Retinal pigment epithelial cell (primary cell): ENCODE measurements at regions not wholly inside any gene's neighbourhood (a gene's known extent, or its start where the extent isn't known, plus 50 kb on each side); places are given as distances from the start of the nearest gene placed in this dataset.
"Not testable (repeated sequence)": the region's sequence is repeated elsewhere in the genome, so short reads cannot be mapped to it uniquely, and the experiment has no call there.

Experiments used
- DNase-seq: peaks from one replicate; pipeline ENCODE4 v3.0.0-alpha.2; 2010; ENCODE audit warnings: low read depth
- H3K4me3 ChIP-seq: 2 replicates; pipeline ENCODE4 v1.5.1; 2011; ENCODE audit warnings: mild to moderate bottlenecking, low read length, control low read depth, moderate library complexity
- TF ChIP-seq, protein P1 (sequence below): conservative IDR thresholded peaks from 2 replicates; pipeline ENCODE4 v1.5.1; 2011; ENCODE audit warnings: low read depth, low read length, control low read depth, inconsistent platforms

DNA sequence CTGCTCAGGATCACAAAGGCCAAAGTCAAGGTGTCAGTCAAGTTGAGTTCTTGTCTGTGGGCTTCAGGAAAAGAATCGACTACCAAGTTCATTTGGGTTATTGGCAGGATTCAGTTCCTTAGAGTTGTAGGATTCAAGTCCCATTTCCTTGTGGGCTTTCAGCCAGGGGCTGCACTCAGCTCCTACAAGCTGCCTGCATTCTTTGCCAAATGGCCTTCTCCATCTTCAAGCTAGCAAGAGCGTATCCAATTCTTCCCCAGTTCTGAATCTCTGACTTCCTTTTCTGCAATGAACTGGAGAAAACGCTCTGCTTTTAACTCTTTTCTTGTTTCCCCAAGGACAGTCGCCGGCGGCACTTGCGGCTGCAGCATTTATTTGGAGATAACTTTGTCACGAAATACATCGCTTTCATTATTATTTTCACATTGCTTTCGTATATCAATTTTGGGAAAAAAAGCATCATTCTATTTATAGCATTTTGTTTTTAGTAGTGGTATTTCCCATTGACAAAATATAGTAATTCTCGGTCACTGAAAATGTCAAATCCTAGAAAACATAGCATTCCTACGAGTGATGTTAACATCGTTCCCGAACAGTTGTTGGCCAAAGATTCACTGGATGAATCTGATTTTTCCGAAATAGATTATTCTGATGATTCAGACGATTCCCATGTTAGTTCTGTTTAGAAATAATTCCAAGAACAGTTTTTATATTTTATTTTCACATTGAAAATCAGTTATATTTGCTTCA is 59.6 kb upstream of the SERPINE2 start:
- TF ChIP-seq, protein P1, sequence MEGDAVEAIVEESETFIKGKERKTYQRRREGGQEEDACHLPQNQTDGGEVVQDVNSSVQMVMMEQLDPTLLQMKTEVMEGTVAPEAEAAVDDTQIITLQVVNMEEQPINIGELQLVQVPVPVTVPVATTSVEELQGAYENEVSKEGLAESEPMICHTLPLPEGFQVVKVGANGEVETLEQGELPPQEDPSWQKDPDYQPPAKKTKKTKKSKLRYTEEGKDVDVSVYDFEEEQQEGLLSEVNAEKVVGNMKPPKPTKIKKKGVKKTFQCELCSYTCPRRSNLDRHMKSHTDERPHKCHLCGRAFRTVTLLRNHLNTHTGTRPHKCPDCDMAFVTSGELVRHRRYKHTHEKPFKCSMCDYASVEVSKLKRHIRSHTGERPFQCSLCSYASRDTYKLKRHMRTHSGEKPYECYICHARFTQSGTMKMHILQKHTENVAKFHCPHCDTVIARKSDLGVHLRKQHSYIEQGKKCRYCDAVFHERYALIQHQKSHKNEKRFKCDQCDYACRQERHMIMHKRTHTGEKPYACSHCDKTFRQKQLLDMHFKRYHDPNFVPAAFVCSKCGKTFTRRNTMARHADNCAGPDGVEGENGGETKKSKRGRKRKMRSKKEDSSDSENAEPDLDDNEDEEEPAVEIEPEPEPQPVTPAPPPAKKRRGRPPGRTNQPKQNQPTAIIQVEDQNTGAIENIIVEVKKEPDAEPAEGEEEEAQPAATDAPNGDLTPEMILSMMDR: no peak
- DNase-seq: no peak
- H3K4me3 ChIP-seq: no peak overlapping the region

DNA sequence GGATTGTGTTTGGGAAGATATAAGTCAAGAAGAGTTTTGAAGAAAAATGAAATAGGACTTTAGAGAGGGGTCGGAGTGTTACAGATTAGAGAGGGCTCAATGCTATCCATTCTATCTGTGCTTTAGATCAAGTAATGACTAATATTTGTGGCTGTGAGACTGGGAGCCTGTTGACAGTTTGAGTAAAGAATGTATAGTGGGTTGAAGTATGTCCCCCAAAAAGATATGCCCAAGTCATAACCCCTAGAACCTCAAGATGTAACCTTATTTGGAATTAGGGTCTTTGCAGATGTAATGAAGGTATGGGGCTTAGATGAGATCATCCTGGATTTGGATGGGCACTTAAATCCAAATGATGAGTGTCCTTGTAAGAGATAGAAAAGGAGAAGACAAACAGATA is 55.3 kb upstream of the SERPINE2 start:
- TF ChIP-seq, protein P1: no peak
- no peak for DNase-seq
- no peak overlapping the region for H3K4me3 ChIP-seq

DNA sequence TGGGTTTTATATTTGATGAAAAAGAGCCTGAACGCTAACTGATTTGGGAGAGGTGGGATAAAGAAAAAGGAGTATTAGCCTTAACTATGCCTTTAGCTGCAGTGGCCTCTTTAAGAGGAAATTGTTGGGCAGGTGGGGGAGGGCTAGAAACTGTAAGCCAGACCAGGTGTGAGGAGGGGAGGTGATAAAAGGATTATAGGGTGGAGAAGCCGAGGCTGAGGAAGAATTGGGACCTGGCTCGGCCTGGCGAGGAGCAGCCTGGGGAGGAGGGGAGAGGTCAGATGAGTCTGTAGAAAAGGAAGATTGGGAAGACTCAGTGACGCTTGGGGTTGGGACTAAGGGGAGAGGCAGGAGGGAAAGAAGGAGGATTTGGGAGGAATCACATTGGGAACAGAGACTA is 52.6 kb upstream of the SERPINE2 start:
- DNase-seq, H3K4me3 ChIP-seq: not testable (repeated sequence)

DNA sequence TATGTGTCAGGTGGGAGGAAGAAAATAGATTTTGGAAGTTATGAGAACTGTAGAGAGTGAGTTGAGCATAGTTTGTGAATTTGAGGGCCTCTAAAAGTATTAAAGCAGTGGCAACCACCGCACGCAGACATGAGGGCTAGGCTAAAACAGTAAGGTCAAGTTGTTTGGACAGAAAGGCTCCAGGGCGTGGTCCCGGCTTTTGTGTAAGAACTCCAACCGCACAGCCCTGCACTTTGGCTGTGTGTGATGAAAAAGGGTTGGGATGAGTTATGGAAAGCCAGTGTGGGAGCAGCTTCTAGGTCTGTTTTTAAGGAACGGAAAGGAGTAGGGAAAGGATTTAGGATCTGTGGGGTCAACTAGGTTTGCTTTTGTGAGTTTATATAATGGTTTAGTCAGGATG is 50.5 kb upstream of the SERPINE2 start:
- DNase-seq: not testable (repeated sequence)

More for the DNA sequence above, 50.5 kb upstream of the SERPINE2 start:
- not testable (repeated sequence) for H3K4me3 ChIP-seq
